ENCODE measurements at regions not wholly inside any gene's neighbourhood (a gene's known extent, or its start where the extent isn't known, plus 50 kb on each side); places are given as distances from the start of the nearest gene placed in this dataset.

- Histone ChIP-seq H4K20me1 (ENCODE audit: low read depth, low read length) (no peaks in the 10 kb centered on the region), H2AFZ (ENCODE audit: low read depth, low read length, severe bottlenecking) (no peak overlapping the region), H3K9me3 (ENCODE audit: insufficient read depth, low read length) (no peaks in the 10 kb centered on the region), H3K27me3 (ENCODE audit: low read length) (no peaks in the 10 kb centered on the region), H3K79me2 (ENCODE audit: insufficient read depth, low read length) (no peaks in the 10 kb centered on the region), H3K9me2 (replicated peaks; ENCODE audit: insufficient read depth, low read length) (0 out of 2 replicates have a peak, but pooled peaks cover 4% of the 10 kb centered on the region), H3K9ac (ENCODE audit: low read length) (no peak overlapping the region), H3K4me3 (ENCODE audit: insufficient read depth, low read length, poor library complexity, severe bottlenecking) (no peak overlapping the region), H3K36me3 (ENCODE audit: low read length) (no peaks in the 10 kb centered on the region), H3F3A (ENCODE audit: insufficient read depth) (no peaks in the 10 kb centered on the region), H3K27ac (ENCODE audit: low read depth, low read length) (no peak overlapping the region), H3K4me2 (ENCODE audit: low read depth, low read length, poor library complexity, severe bottlenecking) (no peak overlapping the region)
- TF ChIP-seq EZH2phosphoT487 (conservative IDR thresholded peaks at IDR 0.05; ENCODE audit: low read length): no peak
- TF ChIP-seq CTCF (IDR thresholded peaks at IDR 0.05; ENCODE audit: insufficient read depth, low read length, poor library complexity, severe bottlenecking): no peak
Measured at GRCh38 chr15:47824147-47824546, 106.8 kb downstream of the SEMA6D start.

- no peak overlapping the region for H3K4me3 ChIP-seq (ENCODE audit: insufficient read depth, low read length, poor library complexity, severe bottlenecking)
- H3K79me2 ChIP-seq (ENCODE audit: insufficient read depth, low read length): no peaks in the 10 kb centered on the region
- H3K36me3 ChIP-seq (ENCODE audit: low read length): no peaks in the 10 kb centered on the region
- TF ChIP-seq EZH2phosphoT487 (conservative IDR thresholded peaks at IDR 0.05; ENCODE audit: low read length): no peak
- no peaks in the 10 kb centered on the region for H3K9me3 ChIP-seq (ENCODE audit: insufficient read depth, low read length)
- no peak overlapping the region for H3K27ac ChIP-seq (ENCODE audit: low read depth, low read length)
- no peak overlapping the region for H2AFZ ChIP-seq (ENCODE audit: low read depth, low read length, severe bottlenecking)
- H4K20me1 ChIP-seq (ENCODE audit: low read depth, low read length): no peaks in the 10 kb centered on the region
- H3K27me3 ChIP-seq (ENCODE audit: low read length): no peaks in the 10 kb centered on the region
- no peak overlapping the region for H3K9ac ChIP-seq (ENCODE audit: low read length)
- no peaks in the 10 kb centered on the region for H3F3A ChIP-seq (ENCODE audit: insufficient read depth)
- H3K4me2 ChIP-seq (ENCODE audit: low read depth, low read length, poor library complexity, severe bottlenecking): no peak overlapping the region
- H3K9me2 ChIP-seq (replicated peaks; ENCODE audit: insufficient read depth, low read length): no peaks in the 10 kb centered on the region
Measured at GRCh38 chr15:47829667-47830066, 112.4 kb downstream of the SEMA6D start.

- H3K9me3 ChIP-seq (ENCODE audit: insufficient read depth, low read length): no peaks in the 10 kb centered on the region
- no peak overlapping the region for H3K4me3 ChIP-seq (ENCODE audit: insufficient read depth, low read length, poor library complexity, severe bottlenecking)
- no peak overlapping the region for H2AFZ ChIP-seq (ENCODE audit: low read depth, low read length, severe bottlenecking)
- no peak overlapping the region for H3K27ac ChIP-seq (ENCODE audit: low read depth, low read length)
- no peaks in the 10 kb centered on the region for H3K36me3 ChIP-seq (ENCODE audit: low read length)
- H3K4me2 ChIP-seq (ENCODE audit: low read depth, low read length, poor library complexity, severe bottlenecking): no peak overlapping the region
- H3F3A ChIP-seq (ENCODE audit: insufficient read depth): no peaks in the 10 kb centered on the region
- H4K20me1 ChIP-seq (ENCODE audit: low read depth, low read length): no peaks in the 10 kb centered on the region
- TF ChIP-seq CTCF (IDR thresholded peaks at IDR 0.05; ENCODE audit: insufficient read depth, low read length, poor library complexity, severe bottlenecking) (no peak), EZH2phosphoT487 (conservative IDR thresholded peaks at IDR 0.05; ENCODE audit: low read length) (no peak)
- H3K9me2 ChIP-seq (replicated peaks; ENCODE audit: insufficient read depth, low read length): no peaks in the 10 kb centered on the region
- H3K27me3 ChIP-seq (ENCODE audit: low read length): no peaks in the 10 kb centered on the region
- H3K79me2 ChIP-seq (ENCODE audit: insufficient read depth, low read length): no peaks in the 10 kb centered on the region
- H3K9ac ChIP-seq (ENCODE audit: low read length): no peak overlapping the region
Measured at GRCh38 chr15:47834093-47834492, 116.8 kb downstream of the SEMA6D start.

GRCh38 chr15:47839233-47839825 is 122.0 kb downstream of the SEMA6D start:
- Histone ChIP-seq H3K36me3 (ENCODE audit: low read length) (no peaks in the 10 kb centered on the region), H3K79me2 (ENCODE audit: insufficient read depth, low read length) (no peaks in the 10 kb centered on the region), H3K4me2 (ENCODE audit: low read depth, low read length, poor library complexity, severe bottlenecking) (no peak overlapping the region), H3K9ac (ENCODE audit: low read length) (no peak overlapping the region), H2AFZ (ENCODE audit: low read depth, low read length, severe bottlenecking) (no peak overlapping the region), H3K4me3 (ENCODE audit: insufficient read depth, low read length, poor library complexity, severe bottlenecking) (no peak overlapping the region), H3K27ac (ENCODE audit: low read depth, low read length) (no peak overlapping the region), H3K27me3 (ENCODE audit: low read length) (no peaks in the 10 kb centered on the region), H3F3A (ENCODE audit: insufficient read depth) (no peaks in the 10 kb centered on the region), H3K9me3 (ENCODE audit: insufficient read depth, low read length) (no peaks in the 10 kb centered on the region), H4K20me1 (ENCODE audit: low read depth, low read length) (no peaks in the 10 kb centered on the region), H3K9me2 (replicated peaks; ENCODE audit: insufficient read depth, low read length) (no peaks in the 10 kb centered on the region)
- no peak for TF ChIP-seq CTCF (IDR thresholded peaks at IDR 0.05; ENCODE audit: insufficient read depth, low read length, poor library complexity, severe bottlenecking)
- TF ChIP-seq EZH2phosphoT487 (conservative IDR thresholded peaks at IDR 0.05; ENCODE audit: low read length): no peak
